Right lobe of liver (tissue), 6 donors: ENCODE measurements at regions not wholly inside any gene's neighbourhood (a gene's known extent, or its start where the extent isn't known, plus 50 kb on each side); places are given as distances from the start of the nearest gene placed in this dataset.

Experiments used
- ATAC-seq, 4 donors: fragments of 200-7000 bp; cut with Tn5 transposase; one replicate each; pipeline ENCODE4 v1.9.1; 2020; ENCODE audit warnings: mild to moderate bottlenecking in 4 of 4, moderate library complexity in 4 of 4
- DNase-seq, 3 donors: peaks; one replicate each; pipeline ENCODE4 v3.0.0-alpha.2; 2020
- H3K27ac ChIP-seq, 3 donors: fragments of 200-600 bp; one replicate each; pipeline ENCODE4 v1.8.0; 2022
- H3K27me3 ChIP-seq, 2 donors: fragments of 200-600 bp; one replicate each; pipeline ENCODE4 v1.8.0; 2022
- H3K36me3 ChIP-seq, 4 donors: fragments of 200-600 bp; sonication (generic) in 1 of 4; one replicate each; pipeline versions ENCODE4 v1.5.1 to v1.8.0; 2017 to 2022; ENCODE audit warnings: control low read depth in 1 of 4
- H3K4me1 ChIP-seq, 4 donors: fragments of 200-600 bp; sonication (generic) in 1 of 4; one replicate each; pipeline versions ENCODE4 v1.5.1 to v1.8.0; 2017 to 2022; ENCODE audit warnings: control low read depth in 1 of 4
- H3K4me3 ChIP-seq, 3 donors: fragments of 200-600 bp; one replicate each; pipeline ENCODE4 v1.8.0; 2022
- H3K9me3 ChIP-seq, 4 donors: fragments of 200-600 bp; sonication (generic) in 1 of 4; one replicate each; pipeline versions ENCODE4 v1.5.1 to v1.8.0; 2017 to 2022; ENCODE audit warnings: control low read depth in 1 of 4
- CTCF ChIP-seq, 4 donors: fragments of 200-600 bp in 3 of 4; fragments of 450-650 bp in 1 of 4; IDR thresholded peaks; one replicate each; pipeline versions ENCODE4 v1.5.1 to v1.8.0; 2016 to 2022; ENCODE audit warnings: antibody characterized with exemption in 4 of 4, mild to moderate bottlenecking in 2 of 4
- POLR2A ChIP-seq: fragments of 450-650 bp; IDR thresholded peaks from one replicate; pipeline ENCODE4 v1.6.1; 2017; ENCODE audit warnings: antibody characterized with exemption, mild to moderate bottlenecking
- WGBS: methylation state at CpG from one replicate; pipeline ENCODE4 v1.1.6; 2018; ENCODE audit warnings: low coverage, low lambda C conversion rate; ENCODE audit not compliant: insufficient coverage; ENCODE audit errors: missing lambda C conversion rate; 5-methylcytosine and 5-hydroxymethylcytosine counted together
- intact Hi-C, 2 donors: fragments of 100-400 bp; cut with DNase I; formaldehyde crosslinking; loops; one replicate each; pipeline versions ENCODE4 v1.11.2 to v1.14.1; 2022
- donor health status: DM: no; HTN: yes; CAD: no.
- donor health status: DM: no; HTN: no; CAD: no.
- donor health status: DM: no; HTN: no; CAD: no.
- donor health status: DM: no; HTN: yes; CAD: no.
- donor health status: DM: no; HTN: yes; CAD: no.

- Histone ChIP-seq H3K27me3 (no peaks in the 10 kb centered on the region), H3K36me3 (no peaks in the 10 kb centered on the region), H3K9me3 (peaks cover 0 to 6% (median 0%) of the 10 kb centered on the region in 4 donors), H3K4me1 (no peaks in the 10 kb centered on the region), H3K27ac (no peak overlapping the region), H3K4me3 (no peak overlapping the region)
- 100% methylated on average over 1 of the region's 1 CpG for WGBS
- DNase-seq (no peak), ATAC-seq (no peak)
- intact Hi-C loops: no loop called here
- TF ChIP-seq POLR2A (no peak), CTCF (IDR thresholded peaks at IDR 0.05) (no peak)
Observed at GRCh38 chr2:43119303-43119702, 107.1 kb downstream of the ZFP36L2 start.

DNA sequence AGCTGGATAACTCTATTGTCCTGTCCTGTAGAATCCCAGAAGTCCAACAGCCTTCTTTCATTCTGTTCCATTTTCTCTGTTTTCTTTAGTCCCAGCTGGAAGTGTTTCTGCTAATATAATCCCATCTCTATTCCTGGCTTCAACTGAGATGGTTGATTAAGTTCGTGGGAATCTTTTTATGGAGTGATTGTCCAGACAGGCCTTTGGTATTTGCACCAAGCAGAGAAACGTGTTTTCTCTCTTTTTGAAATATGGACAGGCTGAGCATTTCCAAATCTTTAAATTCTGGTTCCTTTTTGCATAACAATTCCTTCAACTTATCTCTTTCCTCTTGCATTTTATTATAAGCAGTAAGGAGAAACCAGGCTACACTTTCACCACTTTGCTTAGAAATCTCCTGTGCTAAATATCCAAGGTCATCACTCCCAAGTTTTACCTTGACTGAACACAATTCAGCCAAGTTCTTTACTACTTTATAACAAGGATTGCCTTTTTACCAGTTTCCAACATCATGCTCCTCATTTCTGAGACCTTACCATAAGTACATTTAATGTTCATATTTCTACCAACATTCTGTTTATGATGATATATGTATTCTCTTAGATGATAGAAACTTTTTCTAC, 108.8 kb downstream of the ZFP36L2 start:
- Histone ChIP-seq H3K36me3 (no peaks in the 10 kb centered on the region), H3K4me3 (no peak overlapping the region), H3K27me3 (no peaks in the 10 kb centered on the region), H3K9me3 (peaks cover 0 to 6% (median 0%) of the 10 kb centered on the region in 4 donors), H3K27ac (no peak overlapping the region), H3K4me1 (no peaks in the 10 kb centered on the region)
- ATAC-seq: no peak
- TF ChIP-seq POLR2A (no peak), CTCF (IDR thresholded peaks at IDR 0.05) (no peak)
- WGBS: 58% methylated on average over 2 of the region's 2 CpGs
- DNase-seq: no peak
- intact Hi-C loops: no loop called here

GRCh38 chr2:43116988-43117387, 109.4 kb downstream of the ZFP36L2 start:
- Histone ChIP-seq H3K4me3 (no peak overlapping the region), H3K36me3 (no peaks in the 10 kb centered on the region), H3K9me3 (peaks cover 0 to 6% (median 0%) of the 10 kb centered on the region in 4 donors), H3K4me1 (no peaks in the 10 kb centered on the region), H3K27ac (no peak overlapping the region), H3K27me3 (no peaks in the 10 kb centered on the region)
- no peak for ATAC-seq
- TF ChIP-seq CTCF (IDR thresholded peaks at IDR 0.05) (no peak), POLR2A (no peak)
- WGBS: 75% methylated on average over 2 of the region's 3 CpGs
- no peak for DNase-seq
- intact Hi-C loops: no loop called here

- Histone ChIP-seq H3K27ac (no peak overlapping the region), H3K4me1 (no peaks in the 10 kb centered on the region), H3K9me3 (peaks cover 0 to 6% (median 0%) of the 10 kb centered on the region in 4 donors), H3K4me3 (no peak overlapping the region), H3K36me3 (no peaks in the 10 kb centered on the region), H3K27me3 (no peaks in the 10 kb centered on the region)
- intact Hi-C loops: no loop called here
- DNase-seq (no peak), ATAC-seq (no peak)
- no peak for TF ChIP-seq CTCF (IDR thresholded peaks at IDR 0.05)
- TF ChIP-seq POLR2A: no peak
- WGBS: 70% methylated on average over 5 of the region's 5 CpGs
Observed at GRCh38 chr2:43115881-43116280, 110.5 kb downstream of the ZFP36L2 start.

GRCh38 chr2:43114210-43114609, 112.2 kb downstream of the ZFP36L2 start:
- ATAC-seq (no peak), DNase-seq (no peak)

More at GRCh38 chr2:43114210-43114609, 112.2 kb downstream of the ZFP36L2 start:
- no peaks in the 10 kb centered on the region for H3K27me3 ChIP-seq
- H3K4me1 ChIP-seq: no peaks in the 10 kb centered on the region
- intact Hi-C loops: no loop called here
- TF ChIP-seq CTCF (IDR thresholded peaks at IDR 0.05) (no peak), POLR2A (no peak)
- no peaks in the 10 kb centered on the region for H3K36me3 ChIP-seq
- H3K9me3 ChIP-seq: no peaks in the 10 kb centered on the region
- H3K4me3 ChIP-seq: no peak overlapping the region
- H3K27ac ChIP-seq: no peak overlapping the region
